ENCODE measurements at regions not wholly inside any gene's neighbourhood (a gene's known extent, or its start where the extent isn't known, plus 50 kb on each side); places are given as distances from the start of the nearest gene placed in this dataset.

DNA sequence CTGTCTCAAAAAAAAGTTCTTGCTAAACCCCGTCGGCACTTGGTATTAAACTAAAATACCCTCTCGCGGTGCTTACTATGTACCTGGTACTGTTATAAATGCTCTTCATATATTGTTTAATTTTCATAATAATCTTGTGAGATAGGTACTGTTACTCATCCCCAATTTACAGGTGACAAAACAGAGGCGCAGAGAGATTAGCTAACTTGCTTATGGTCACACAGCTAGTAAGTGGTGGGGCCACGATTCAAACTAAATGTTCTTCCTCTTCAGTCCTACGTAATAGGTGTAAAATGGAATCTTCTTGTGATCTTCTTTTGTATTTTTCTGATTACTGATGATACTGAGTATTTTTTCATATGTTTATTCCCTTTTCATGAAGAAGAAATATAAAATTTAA, 51.3 kb downstream of the TET3 start:
- no peak overlapping the region for H3K27ac ChIP-seq (ENCODE audit: low read depth, low read length)
- no CpG with 5 or more reads among the region's 7 CpGs for WGBS (ENCODE audit: insufficient coverage)
- H3K4me1 ChIP-seq (ENCODE audit: control insufficient read depth, insufficient read depth, low read length) = peaks cover 14% of the 10 kb centered on the region
- no peak for DNase-seq (ENCODE audit: low read depth in 4 of 6, low spot score in 6 of 6)
- H3K36me3 ChIP-seq (ENCODE audit: control insufficient read depth, insufficient read depth, low read length) = peaks cover 4% of the 10 kb centered on the region
- H3K4me3 ChIP-seq (ENCODE audit: low read depth, low read length) = no peak overlapping the region
- H3K27me3 ChIP-seq (ENCODE audit: control insufficient read depth, insufficient read depth, low read length) = no peaks in the 10 kb centered on the region
- H3K9me3 ChIP-seq (ENCODE audit: control insufficient read depth, insufficient read depth, low read length) = no peaks in the 10 kb centered on the region

GRCh38 chr2:74036450-74037195, 51.9 kb downstream of the TET3 start:
- Histone ChIP-seq H3K4me3 (ENCODE audit: low read depth, low read length) (no peak overlapping the region), H3K9me3 (ENCODE audit: control insufficient read depth, insufficient read depth, low read length) (no peaks in the 10 kb centered on the region), H3K36me3 (ENCODE audit: control insufficient read depth, insufficient read depth, low read length) (peaks cover 4% of the 10 kb centered on the region), H3K4me1 (ENCODE audit: control insufficient read depth, insufficient read depth, low read length) (peaks cover 12% of the 10 kb centered on the region), H3K27ac (ENCODE audit: low read depth, low read length) (no peak overlapping the region), H3K27me3 (ENCODE audit: control insufficient read depth, insufficient read depth, low read length) (no peaks in the 10 kb centered on the region)
- WGBS (ENCODE audit: insufficient coverage) = 100% methylated on average over 1 of the region's 4 CpGs
- DNase-seq (ENCODE audit: low read depth in 4 of 6, low spot score in 6 of 6) = no peak

GRCh38 chr2:74037379-74037860, 52.7 kb downstream of the TET3 start:
- no peak overlapping the region for H3K4me3 ChIP-seq (ENCODE audit: low read depth, low read length)
- peaks cover under 1% of the 10 kb centered on the region for H3K36me3 ChIP-seq (ENCODE audit: control insufficient read depth, insufficient read depth, low read length)
- no peaks in the 10 kb centered on the region for H3K9me3 ChIP-seq (ENCODE audit: control insufficient read depth, insufficient read depth, low read length)
- WGBS (ENCODE audit: insufficient coverage) = 100% methylated on average over 1 of the region's 1 CpG
- no peak for DNase-seq (ENCODE audit: low read depth in 4 of 6, low spot score in 6 of 6)
- peaks cover 6% of the 10 kb centered on the region for H3K4me1 ChIP-seq (ENCODE audit: control insufficient read depth, insufficient read depth, low read length)
- no peaks in the 10 kb centered on the region for H3K27me3 ChIP-seq (ENCODE audit: control insufficient read depth, insufficient read depth, low read length)
- no peak overlapping the region for H3K27ac ChIP-seq (ENCODE audit: low read depth, low read length)

DNA sequence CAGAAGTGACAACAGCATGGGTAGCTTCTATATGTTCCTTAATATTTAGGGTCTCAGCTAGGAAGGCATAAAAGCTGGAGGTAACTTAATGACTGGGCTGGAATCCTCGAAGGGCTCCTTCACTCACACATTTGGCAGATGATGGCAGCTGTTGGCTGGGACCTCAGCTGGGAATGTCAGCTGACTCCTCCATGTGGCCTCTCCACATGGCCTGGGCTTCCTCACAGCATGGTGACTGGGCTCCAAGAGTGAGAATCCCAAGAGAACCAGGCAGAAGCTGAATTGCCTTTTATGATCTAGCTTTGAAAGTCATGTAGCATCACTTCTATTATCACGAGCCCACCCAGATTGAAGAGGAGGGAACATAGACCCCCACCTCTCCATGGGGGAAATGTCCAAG, 54.9 kb downstream of the TET3 start:
- no peak for DNase-seq (ENCODE audit: low read depth in 4 of 6, low spot score in 6 of 6)
- no peak overlapping the region for H3K27ac ChIP-seq (ENCODE audit: low read depth, low read length)
- no peaks in the 10 kb centered on the region for H3K27me3 ChIP-seq (ENCODE audit: control insufficient read depth, insufficient read depth, low read length)
- no peak overlapping the region for H3K4me3 ChIP-seq (ENCODE audit: low read depth, low read length)
- no peaks in the 10 kb centered on the region for H3K9me3 ChIP-seq (ENCODE audit: control insufficient read depth, insufficient read depth, low read length)
- 75% methylated on average over 1 of the region's 2 CpGs for WGBS (ENCODE audit: insufficient coverage)
- peaks cover 8% of the 10 kb centered on the region for H3K4me1 ChIP-seq (ENCODE audit: control insufficient read depth, insufficient read depth, low read length)
- no peaks in the 10 kb centered on the region for H3K36me3 ChIP-seq (ENCODE audit: control insufficient read depth, insufficient read depth, low read length)

GRCh38 chr2:74041182-74041581, 56.5 kb downstream of the TET3 start:
- H3K4me1 ChIP-seq (ENCODE audit: control insufficient read depth, insufficient read depth, low read length) = peaks cover 8% of the 10 kb centered on the region
- H3K36me3 ChIP-seq (ENCODE audit: control insufficient read depth, insufficient read depth, low read length) = peaks cover 1% of the 10 kb centered on the region
- H3K4me3 ChIP-seq (ENCODE audit: low read depth, low read length) = no peak overlapping the region
- no peak for DNase-seq (ENCODE audit: low read depth in 4 of 6, low spot score in 6 of 6)
- H3K27me3 ChIP-seq (ENCODE audit: control insufficient read depth, insufficient read depth, low read length) = no peaks in the 10 kb centered on the region
- H3K27ac ChIP-seq (ENCODE audit: low read depth, low read length) = no peak overlapping the region
- 77% methylated on average over 2 of the region's 3 CpGs for WGBS (ENCODE audit: insufficient coverage)
- no peaks in the 10 kb centered on the region for H3K9me3 ChIP-seq (ENCODE audit: control insufficient read depth, insufficient read depth, low read length)

- WGBS (ENCODE audit: insufficient coverage) = 100% methylated on average over 1 of the region's 1 CpG
- no peaks in the 10 kb centered on the region for H3K9me3 ChIP-seq (ENCODE audit: control insufficient read depth, insufficient read depth, low read length)
- H3K4me3 ChIP-seq (ENCODE audit: low read depth, low read length) = no peak overlapping the region
- H3K4me1 ChIP-seq (ENCODE audit: control insufficient read depth, insufficient read depth, low read length) = peaks cover 8% of the 10 kb centered on the region
- H3K27me3 ChIP-seq (ENCODE audit: control insufficient read depth, insufficient read depth, low read length) = no peaks in the 10 kb centered on the region
- peaks cover 7% of the 10 kb centered on the region for H3K36me3 ChIP-seq (ENCODE audit: control insufficient read depth, insufficient read depth, low read length)
- DNase-seq (ENCODE audit: low read depth in 4 of 6, low spot score in 6 of 6) = no peak
- H3K27ac ChIP-seq (ENCODE audit: low read depth, low read length) = no peak overlapping the region
Observed at GRCh38 chr2:74041726-74042125, 57.0 kb downstream of the TET3 start.

DNA sequence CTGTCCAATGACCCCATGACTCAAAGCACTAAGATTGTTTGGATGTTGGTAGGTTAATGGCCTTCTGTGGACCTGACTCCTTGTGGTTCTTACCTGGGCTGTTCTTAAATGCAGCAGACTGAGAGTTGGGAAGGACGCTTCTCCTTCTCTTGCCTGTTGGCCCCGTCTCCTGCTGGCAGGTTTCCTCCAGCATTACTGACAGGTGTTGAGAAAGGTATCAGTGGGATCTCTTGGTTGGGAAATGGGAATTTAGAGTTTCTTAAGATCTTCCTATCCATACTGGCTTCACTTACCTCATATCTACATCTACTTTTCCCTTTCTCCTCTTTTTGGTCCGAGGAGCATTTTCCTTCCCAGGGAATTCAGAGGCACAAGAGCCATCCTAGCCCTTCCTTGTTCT, 57.9 kb downstream of the TET3 start:
- WGBS (ENCODE audit: insufficient coverage) = 100% methylated on average over 1 of the region's 3 CpGs
- peaks cover 16% of the 10 kb centered on the region for H3K36me3 ChIP-seq (ENCODE audit: control insufficient read depth, insufficient read depth, low read length)
- H3K27ac ChIP-seq (ENCODE audit: low read depth, low read length) = no peak overlapping the region
- no peaks in the 10 kb centered on the region for H3K27me3 ChIP-seq (ENCODE audit: control insufficient read depth, insufficient read depth, low read length)
- no peaks in the 10 kb centered on the region for H3K9me3 ChIP-seq (ENCODE audit: control insufficient read depth, insufficient read depth, low read length)
- DNase-seq (ENCODE audit: low read depth in 4 of 6, low spot score in 6 of 6) = no peak
- no peak overlapping the region for H3K4me3 ChIP-seq (ENCODE audit: low read depth, low read length)
- H3K4me1 ChIP-seq (ENCODE audit: control insufficient read depth, insufficient read depth, low read length) = peaks cover 8% of the 10 kb centered on the region

DNA sequence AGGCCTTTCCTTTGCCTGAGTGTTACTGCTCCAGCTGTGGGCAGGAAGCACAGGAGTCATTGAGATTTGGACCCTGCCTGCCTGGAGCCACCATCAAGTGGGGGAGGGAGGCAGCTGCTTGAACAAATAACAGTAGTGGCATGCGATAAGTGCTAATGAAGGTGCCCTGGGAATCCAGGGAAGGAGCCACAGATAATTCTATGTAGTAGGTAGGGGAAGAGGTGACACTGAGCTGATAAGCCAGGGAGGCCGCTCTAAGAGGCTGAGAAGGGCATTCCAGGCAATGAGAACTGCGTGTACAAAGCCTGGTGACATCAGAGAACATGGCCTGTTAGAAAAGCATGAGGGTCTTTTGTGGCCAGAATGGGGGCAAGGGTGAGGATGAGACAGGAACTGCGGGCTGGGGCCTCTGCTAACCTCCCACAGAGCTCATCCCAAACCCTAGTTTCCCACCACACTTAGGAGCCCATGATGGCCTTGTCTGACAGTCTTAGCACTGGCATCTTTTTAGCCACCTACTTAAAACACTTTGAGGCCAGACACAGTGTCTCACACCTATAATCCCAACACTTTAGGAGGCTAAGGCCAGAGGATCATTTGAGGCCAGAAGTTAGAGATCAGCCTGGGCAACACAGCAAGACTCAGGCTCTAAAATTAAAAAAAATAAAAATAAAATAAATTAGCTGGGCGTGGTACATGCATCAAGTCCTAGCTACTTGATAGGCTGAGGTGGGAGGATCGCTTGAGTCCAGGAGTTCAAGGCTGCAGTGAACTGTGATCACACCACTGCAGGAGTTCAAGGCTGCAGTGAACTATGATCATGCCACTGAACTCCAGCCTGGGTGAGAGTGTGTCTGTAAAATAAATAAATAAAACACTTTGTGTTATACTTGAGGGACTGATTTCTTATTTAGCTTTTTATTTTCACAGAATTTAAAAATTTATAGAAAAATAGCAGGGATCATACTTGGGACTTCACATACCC, 58.9 kb downstream of the TET3 start:
- 100% methylated on average over 5 of the region's 6 CpGs for WGBS (ENCODE audit: insufficient coverage)
- no peak overlapping the region for H3K27ac ChIP-seq (ENCODE audit: low read depth, low read length)
- no peaks in the 10 kb centered on the region for H3K27me3 ChIP-seq (ENCODE audit: control insufficient read depth, insufficient read depth, low read length)
- peaks cover 8% of the 10 kb centered on the region for H3K4me1 ChIP-seq (ENCODE audit: control insufficient read depth, insufficient read depth, low read length)
- H3K9me3 ChIP-seq (ENCODE audit: control insufficient read depth, insufficient read depth, low read length) = no peaks in the 10 kb centered on the region
- no peak for DNase-seq (ENCODE audit: low read depth in 4 of 6, low spot score in 6 of 6)
- no peak overlapping the region for H3K4me3 ChIP-seq (ENCODE audit: low read depth, low read length)
- peaks cover 25% of the 10 kb centered on the region for H3K36me3 ChIP-seq (ENCODE audit: control insufficient read depth, insufficient read depth, low read length)

GRCh38 chr2:74044999-74045398, 60.3 kb downstream of the TET3 start:
- no peak overlapping the region for H3K27ac ChIP-seq (ENCODE audit: low read depth, low read length)
- H3K4me3 ChIP-seq (ENCODE audit: low read depth, low read length) = no peak overlapping the region

More at GRCh38 chr2:74044999-74045398, 60.3 kb downstream of the TET3 start:
- H3K36me3 ChIP-seq (ENCODE audit: control insufficient read depth, insufficient read depth, low read length) = peaks cover 31% of the 10 kb centered on the region
- WGBS (ENCODE audit: insufficient coverage) = no CpG with 5 or more reads among the region's 3 CpGs
- H3K4me1 ChIP-seq (ENCODE audit: control insufficient read depth, insufficient read depth, low read length) = peaks cover 11% of the 10 kb centered on the region
- no peak for DNase-seq (ENCODE audit: low read depth in 4 of 6, low spot score in 6 of 6)
- no peaks in the 10 kb centered on the region for H3K27me3 ChIP-seq (ENCODE audit: control insufficient read depth, insufficient read depth, low read length)
- no peaks in the 10 kb centered on the region for H3K9me3 ChIP-seq (ENCODE audit: control insufficient read depth, insufficient read depth, low read length)
